8988T (cell line): ENCODE measurements at regions not wholly inside any gene's neighbourhood (a gene's known extent, or its start where the extent isn't known, plus 50 kb on each side); places are given as distances from the start of the nearest gene placed in this dataset.
"Not testable (repeated sequence)": the region's sequence is repeated elsewhere in the genome, so short reads cannot be mapped to it uniquely, and the experiment has no call there.

Experiments
- DNase-seq: peaks from one replicate; pipeline ENCODE4 v3.0.0; 2011

- DNase-seq = no peak
These were observed 52.8 kb upstream of the VWDE start for GRCh38 chr7:12456506-12456905.

GRCh38 chr7:12458520-12459131, 55.0 kb upstream of the VWDE start:
- peak; percentile 3 for DNase-seq

- no peak for DNase-seq
These were observed 64.2 kb upstream of the VWDE start for GRCh38 chr7:12467837-12468236.

GRCh38 chr7:12469568-12469967, 65.9 kb upstream of the VWDE start:
- DNase-seq = no peak

GRCh38 chr7:12470930-12471329, 67.3 kb upstream of the VWDE start:
- DNase-seq = no peak

- DNase-seq = no peak
These were observed 70.4 kb upstream of the VWDE start for GRCh38 chr7:12474035-12474434.

GRCh38 chr7:12475362-12476063, 71.8 kb upstream of the VWDE start:
- DNase-seq = no peak

GRCh38 chr7:12477620-12478019, 74.0 kb upstream of the VWDE start:
- DNase-seq = no peak

GRCh38 chr7:12481722-12482121, 78.1 kb upstream of the VWDE start:
- DNase-seq = no peak

GRCh38 chr7:12485845-12486244, 82.2 kb upstream of the VWDE start:
- DNase-seq = no peak

GRCh38 chr7:12488341-12488740, 82.2 kb upstream of the SCIN start:
- no peak for DNase-seq

GRCh38 chr7:12490107-12490688, 80.3 kb upstream of the SCIN start:
- no peak for DNase-seq

- no peak for DNase-seq
These were observed 79.6 kb upstream of the SCIN start for GRCh38 chr7:12490940-12491339.

- no peak for DNase-seq
These were observed 79.0 kb upstream of the SCIN start for GRCh38 chr7:12491526-12491925.

- DNase-seq = no peak
These were observed 77.1 kb upstream of the SCIN start for GRCh38 chr7:12493407-12493806.

GRCh38 chr7:12493863-12494686, 76.4 kb upstream of the SCIN start:
- DNase-seq = no peak

- DNase-seq = no peak
These were observed 75.9 kb upstream of the SCIN start for GRCh38 chr7:12494687-12495024.

GRCh38 chr7:12496901-12497674, 73.4 kb upstream of the SCIN start:
- not testable (repeated sequence) for DNase-seq

- no peak for DNase-seq
These were observed 66.4 kb upstream of the SCIN start for GRCh38 chr7:12504149-12504548.

GRCh38 chr7:12508005-12508404, 62.5 kb upstream of the SCIN start:
- DNase-seq = no peak

- no peak for DNase-seq
These were observed 62.0 kb upstream of the SCIN start for GRCh38 chr7:12508554-12508953.

GRCh38 chr7:12517451-12517850, 53.1 kb upstream of the SCIN start:
- DNase-seq = no peak
